ENCODE measurements at regions not wholly inside any gene's neighbourhood (a gene's known extent, or its start where the extent isn't known, plus 50 kb on each side); places are given as distances from the start of the nearest gene placed in this dataset.

- Histone ChIP-seq H3K4me3 (ENCODE audit: low read depth, low read length) (no peak overlapping the region), H3K4me1 (no peaks in the 10 kb centered on the region), H3K9me3 (no peaks in the 10 kb centered on the region), H3K36me3 (ENCODE audit: control insufficient read depth, insufficient read depth, low read length) (no peaks in the 10 kb centered on the region), H3K27me3 (replicated peaks; ENCODE audit: control insufficient read depth, insufficient read depth, low read length) (no peaks in the 10 kb centered on the region)
- no peaks in the 10 kb centered on the region for H3K9me3 Mint-ChIP-seq (ENCODE audit: unreplicated experiment)
- no peaks in the 10 kb centered on the region for H3K36me3 Mint-ChIP-seq (ENCODE audit: insufficient read depth, unreplicated experiment)
- no peak for DNase-seq
- intact Hi-C loops (cut with micrococcal nuclease; ENCODE audit: unreplicated experiment) = no loop called here
- H3K4me1 Mint-ChIP-seq (ENCODE audit: low read depth, unreplicated experiment) = no peaks in the 10 kb centered on the region
- CTCF ChIA-PET = no interaction called here
- TF ChIP-seq CTCF (IDR thresholded peaks at IDR 0.05; ENCODE audit: insufficient read depth in 1 of 2, low read depth in 1 of 2, low read length in 1 of 2, severe bottlenecking in 1 of 2, unreplicated experiment in 1 of 2) = no peak
- H3K27ac Mint-ChIP-seq (ENCODE audit: unreplicated experiment) = no peak overlapping the region
- H3K4me3 Mint-ChIP-seq (ENCODE audit: unreplicated experiment) = no peak overlapping the region
- POLR2A ChIA-PET = no interaction called here
- no peaks in the 10 kb centered on the region for H3K27me3 Mint-ChIP-seq (ENCODE audit: insufficient read depth, unreplicated experiment)
- no TSS peak for BruUV-seq (replicated peaks)
Measured at GRCh38 chr18:41025666-41026065, 929.4 kb upstream of the PIK3C3 start.

- ChIA-PET CTCF (no interaction called here), POLR2A (no interaction called here)
- H3K27me3 Mint-ChIP-seq (ENCODE audit: insufficient read depth, unreplicated experiment) = no peaks in the 10 kb centered on the region
- no peaks in the 10 kb centered on the region for H3K27me3 ChIP-seq (replicated peaks; ENCODE audit: control insufficient read depth, insufficient read depth, low read length)
- no peak overlapping the region for H3K27ac Mint-ChIP-seq (ENCODE audit: unreplicated experiment)
- TF ChIP-seq CTCF (IDR thresholded peaks at IDR 0.05; ENCODE audit: insufficient read depth in 1 of 2, low read depth in 1 of 2, low read length in 1 of 2, severe bottlenecking in 1 of 2, unreplicated experiment in 1 of 2) = no peak
- intact Hi-C loops (cut with micrococcal nuclease; ENCODE audit: unreplicated experiment) = no loop called here
- H3K4me3 ChIP-seq (ENCODE audit: low read depth, low read length) = no peak overlapping the region
- H3K4me3 Mint-ChIP-seq (ENCODE audit: unreplicated experiment) = no peak overlapping the region
- H3K9me3 Mint-ChIP-seq (ENCODE audit: unreplicated experiment) = no peaks in the 10 kb centered on the region
- no TSS peak for BruUV-seq (replicated peaks)
- no peaks in the 10 kb centered on the region for H3K36me3 ChIP-seq (ENCODE audit: control insufficient read depth, insufficient read depth, low read length)
- H3K36me3 Mint-ChIP-seq (ENCODE audit: insufficient read depth, unreplicated experiment) = no peaks in the 10 kb centered on the region
- H3K9me3 ChIP-seq = no peaks in the 10 kb centered on the region
- DNase-seq = no peak
- no peaks in the 10 kb centered on the region for H3K4me1 Mint-ChIP-seq (ENCODE audit: low read depth, unreplicated experiment)
- H3K4me1 ChIP-seq = no peaks in the 10 kb centered on the region
Measured at GRCh38 chr18:41024792-41025191, 930.2 kb upstream of the PIK3C3 start.

GRCh38 chr18:41022484-41022883 is 932.5 kb upstream of the PIK3C3 start:
- H3K4me1 Mint-ChIP-seq (ENCODE audit: low read depth, unreplicated experiment) = no peaks in the 10 kb centered on the region
- no peaks in the 10 kb centered on the region for H3K27me3 Mint-ChIP-seq (ENCODE audit: insufficient read depth, unreplicated experiment)
- Histone ChIP-seq H3K36me3 (ENCODE audit: control insufficient read depth, insufficient read depth, low read length) (no peaks in the 10 kb centered on the region), H3K9me3 (no peaks in the 10 kb centered on the region), H3K27me3 (replicated peaks; ENCODE audit: control insufficient read depth, insufficient read depth, low read length) (no peaks in the 10 kb centered on the region), H3K4me3 (ENCODE audit: low read depth, low read length) (no peak overlapping the region), H3K4me1 (no peaks in the 10 kb centered on the region)
- intact Hi-C loops (cut with micrococcal nuclease; ENCODE audit: unreplicated experiment) = no loop called here
- TF ChIP-seq CTCF (IDR thresholded peaks at IDR 0.05; ENCODE audit: insufficient read depth in 1 of 2, low read depth in 1 of 2, low read length in 1 of 2, severe bottlenecking in 1 of 2, unreplicated experiment in 1 of 2) = no peak
- BruUV-seq (replicated peaks) = no TSS peak
- DNase-seq = no peak
- no peak overlapping the region for H3K27ac Mint-ChIP-seq (ENCODE audit: unreplicated experiment)
- H3K36me3 Mint-ChIP-seq (ENCODE audit: insufficient read depth, unreplicated experiment) = no peaks in the 10 kb centered on the region
- H3K4me3 Mint-ChIP-seq (ENCODE audit: unreplicated experiment) = no peak overlapping the region
- POLR2A ChIA-PET = no interaction called here
- H3K9me3 Mint-ChIP-seq (ENCODE audit: unreplicated experiment) = no peaks in the 10 kb centered on the region
- CTCF ChIA-PET = no interaction called here

Measured in Caco-2 (cell line).